AG09319 (cell line): ENCODE measurements at regions not wholly inside any gene's neighbourhood (a gene's known extent, or its start where the extent isn't known, plus 50 kb on each side); places are given as distances from the start of the nearest gene placed in this dataset.

Experiments used
- DNase-seq: peaks from one replicate; pipeline ENCODE4 v3.0.0-alpha.2; 2010; ENCODE audit warnings: low read depth; ENCODE audit errors: extremely low read depth
- CTCF ChIP-seq: IDR thresholded peaks from 2 replicates; pipeline ENCODE4 v1.5.1; 2011; ENCODE audit warnings: low read depth, mild to moderate bottlenecking, inconsistent platforms, low read length, moderate library complexity

- DNase-seq = no peak
- TF ChIP-seq CTCF = no peak
These were observed 152.4 kb upstream of the PRICKLE1 start for GRCh38 chr12:42741771-42742510.

GRCh38 chr12:42741091-42741490 is 151.5 kb upstream of the PRICKLE1 start:
- no peak for TF ChIP-seq CTCF
- no peak for DNase-seq

GRCh38 chr12:42737398-42737797 is 147.9 kb upstream of the PRICKLE1 start:
- TF ChIP-seq CTCF = no peak
- DNase-seq = no peak

- TF ChIP-seq CTCF = no peak
- DNase-seq = no peak
These were observed 146.4 kb upstream of the PRICKLE1 start for GRCh38 chr12:42735861-42736361.

- no peak for DNase-seq
- no peak for TF ChIP-seq CTCF
These were observed 144.4 kb upstream of the PRICKLE1 start for GRCh38 chr12:42733911-42734310.

GRCh38 chr12:42732908-42733411 is 143.4 kb upstream of the PRICKLE1 start:
- TF ChIP-seq CTCF = no peak

GRCh38 chr12:42730291-42730690 is 140.7 kb upstream of the PRICKLE1 start:
- no peak for DNase-seq
- no peak for TF ChIP-seq CTCF

More at GRCh38 chr12:42732908-42733411, 143.4 kb upstream of the PRICKLE1 start:
- DNase-seq = no peak
